WTC11 (cell line): ENCODE measurements at regions not wholly inside any gene's neighbourhood (a gene's known extent, or its start where the extent isn't known, plus 50 kb on each side); places are given as distances from the start of the nearest gene placed in this dataset.

Experiments used
- CTCF ChIP-seq: fragments of 200-600 bp; IDR thresholded peaks from 2 replicates; pipeline ENCODE4 v1.8.0; 2022; ENCODE audit warnings: antibody characterized with exemption
- FOXK1 ChIP-seq: sonication (generic); formaldehyde crosslinking; IDR thresholded peaks from 2 replicates; pipeline ENCODE4 v1.8.0; 2022; ENCODE audit warnings: mild to moderate bottlenecking, moderate library complexity, missing genetic modification reagents
- FOXP1 ChIP-seq: sonication (generic); formaldehyde crosslinking; IDR thresholded peaks from 2 replicates; pipeline ENCODE4 v1.8.0; 2022; ENCODE audit warnings: missing genetic modification reagents, mild to moderate bottlenecking, moderate library complexity, borderline replicate concordance
- HMGA2 ChIP-seq: fragments of 250-450 bp; sonication (Bioruptor Pico); IDR thresholded peaks from 2 replicates; pipeline ENCODE4 v1.4.0; 2021; ENCODE audit warnings: mild to moderate bottlenecking, moderate library complexity
- MXD4 ChIP-seq: fragments of 250-450 bp; sonication (Bioruptor Pico); IDR thresholded peaks from 2 replicates; pipeline ENCODE4 v1.8.0; 2021; ENCODE audit warnings: mild to moderate bottlenecking, moderate library complexity, borderline replicate concordance
- NFATC4 ChIP-seq: fragments of 250-450 bp; sonication (Bioruptor Pico); IDR thresholded peaks from 2 replicates; pipeline ENCODE4 v1.9.0; 2021; ENCODE audit warnings: mild to moderate bottlenecking
- NFE2L1 ChIP-seq: sonication (generic); formaldehyde crosslinking; IDR thresholded peaks from 2 replicates; pipeline ENCODE4 v1.8.1; 2023; ENCODE audit warnings: missing genetic modification reagents
- RELA ChIP-seq: sonication (generic); formaldehyde crosslinking; IDR thresholded peaks from 2 replicates; pipeline ENCODE4 v1.8.1; 2022; ENCODE audit warnings: missing genetic modification reagents, mild to moderate bottlenecking, borderline replicate concordance
- SMAD3 ChIP-seq: sonication (generic); formaldehyde crosslinking; IDR thresholded peaks from 2 replicates; pipeline ENCODE4 v1.8.0; 2022; ENCODE audit warnings: missing genetic modification reagents, mild to moderate bottlenecking, borderline replicate concordance
- SP1 ChIP-seq: sonication (generic); formaldehyde crosslinking; conservative IDR thresholded peaks from 2 replicates; pipeline ENCODE4 v1.8.1; 2022; ENCODE audit warnings: missing genetic modification reagents
- TCF7 ChIP-seq: sonication (generic); formaldehyde crosslinking; IDR thresholded peaks from 2 replicates; pipeline ENCODE4 v1.8.0; 2022; ENCODE audit warnings: mild to moderate bottlenecking, low read depth, missing genetic modification reagents, moderate library complexity
- TF ChIP-seq, protein P1 (sequence below): sonication (generic); formaldehyde crosslinking; IDR thresholded peaks from 2 replicates; pipeline ENCODE4 v1.8.1; 2023; ENCODE audit warnings: mild to moderate bottlenecking, missing genetic modification reagents, moderate library complexity

- TF ChIP-seq TCF7 (CRISPR knock-in tag) (no peak), SMAD3 (CRISPR knock-in tag) (no peak), CTCF (no peak), RELA (CRISPR knock-in tag) (no peak), MXD4 (CRISPR knock-in tag) (no peak), FOXK1 (no peak), NFATC4 (CRISPR knock-in tag) (no peak), NFE2L1 (CRISPR knock-in tag) (no peak), FOXP1 (no peak), HMGA2 (no peak), SP1 (CRISPR knock-in tag) (no peak)
- TF ChIP-seq, protein P1, sequence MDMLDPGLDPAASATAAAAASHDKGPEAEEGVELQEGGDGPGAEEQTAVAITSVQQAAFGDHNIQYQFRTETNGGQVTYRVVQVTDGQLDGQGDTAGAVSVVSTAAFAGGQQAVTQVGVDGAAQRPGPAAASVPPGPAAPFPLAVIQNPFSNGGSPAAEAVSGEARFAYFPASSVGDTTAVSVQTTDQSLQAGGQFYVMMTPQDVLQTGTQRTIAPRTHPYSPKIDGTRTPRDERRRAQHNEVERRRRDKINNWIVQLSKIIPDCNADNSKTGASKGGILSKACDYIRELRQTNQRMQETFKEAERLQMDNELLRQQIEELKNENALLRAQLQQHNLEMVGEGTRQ (CRISPR knock-in tag), result no peak
Measured at GRCh38 chr18:67596003-67596402, 79.5 kb upstream of the DSEL start.
